ENCODE measurements at regions not wholly inside any gene's neighbourhood (a gene's known extent, or its start where the extent isn't known, plus 50 kb on each side); places are given as distances from the start of the nearest gene placed in this dataset.

DNA sequence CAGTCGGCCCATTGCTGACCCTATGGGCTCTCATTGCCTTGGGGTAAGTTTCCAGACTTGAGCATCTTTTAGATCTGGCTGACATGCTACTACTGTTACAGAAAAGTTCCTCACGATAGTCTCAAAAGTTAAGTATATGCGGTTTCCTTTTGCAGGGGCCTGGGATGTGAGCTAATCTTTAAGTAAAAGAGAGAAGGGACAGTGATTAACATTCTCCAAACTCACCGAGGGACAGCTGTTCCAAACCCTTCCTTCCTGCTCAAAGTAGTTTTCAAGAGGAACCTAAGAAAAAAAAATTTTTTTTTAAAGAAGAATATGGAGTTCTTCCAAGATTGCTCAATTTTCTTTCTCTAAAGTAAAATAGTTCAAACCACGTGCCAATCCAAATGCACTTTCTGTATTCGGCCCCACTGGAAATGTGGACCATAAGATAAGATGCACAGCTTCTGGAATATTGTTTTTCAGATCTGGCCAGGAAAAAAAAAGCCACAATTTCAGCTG, 168.0 kb upstream of the SPRY4 start:
- CTCF ChIA-PET, result interaction anchor here (0.6 to 1.2 kb wide), 3 partner anchors 8 to 290 kb away, joined by 3 read pairs; no protein-coding TSS in a partner anchor
- in situ Hi-C loops (cut with MboI), result no loop called here
- H4K20me1 ChIP-seq (ENCODE audit: control insufficient read depth, insufficient read depth), result no peaks in the 10 kb centered on the region
- intact Hi-C loops (cut with micrococcal nuclease; ENCODE audit: unreplicated experiment), result no loop called here
- FAIRE-seq (no peak), ATAC-seq (no peak), DNase-seq (ENCODE audit: low read depth, low spot score) (no peak)
- no peaks in the 10 kb centered on the region for H3K4me1 ChIP-seq (ENCODE audit: control insufficient read depth, insufficient read depth, low read length)
- 22% methylated on average over 6 of the region's 6 CpGs for WGBS (ENCODE audit: insufficient coverage, insufficient replicate concordance, low lambda C conversion rate, missing lambda C conversion rate)
- no peak overlapping the region for H3K4me2 ChIP-seq (ENCODE audit: control insufficient read depth, insufficient read depth)
- no peak overlapping the region for H2AFZ ChIP-seq (ENCODE audit: control insufficient read depth, low read depth, low read length)
- H3K9ac ChIP-seq (ENCODE audit: control insufficient read depth, insufficient read depth, low read length), result no peak overlapping the region
- H3K27me3 ChIP-seq (replicated peaks in 1 of 2; ENCODE audit: control insufficient read depth in 2 of 2, insufficient read depth in 2 of 2, low read length in 1 of 2), result no peaks in the 10 kb centered on the region; a peak in 1 of 4 replicates
- POLR2A ChIA-PET, result no interaction called here
- SMC1A ChIA-PET (ENCODE audit: uncharacterized antibody, unreplicated experiment), result interaction anchor here (0.7 kb wide), 1 partner anchor 346 kb away, joined by 3 read pairs; no protein-coding TSS in a partner anchor
- no peaks in the 10 kb centered on the region for H3K36me3 ChIP-seq (ENCODE audit: control insufficient read depth in 2 of 2, insufficient read depth in 2 of 2, low read length in 1 of 2)
- H3K79me2 ChIP-seq (ENCODE audit: control insufficient read depth, insufficient read depth, low read length), result no peaks in the 10 kb centered on the region
- no TSS peak for BruUV-seq (replicated peaks)
- TF ChIP-seq EGR1 (IDR thresholded peaks at IDR 0.05; ENCODE audit: borderline replicate concordance in 1 of 2, low read depth in 2 of 2, low read length in 2 of 2) (no peak), RUNX3 (IDR thresholded peaks at IDR 0.05; ENCODE audit: low read length) (no peak), RCOR1 (conservative IDR thresholded peaks at IDR 0.05; ENCODE audit: low read depth, low read length) (no peak), DPF2 (IDR thresholded peaks at IDR 0.05) (no peak)
- no peaks in the 10 kb centered on the region for H3K9me3 ChIP-seq (replicated peaks; ENCODE audit: control insufficient read depth, insufficient read depth, low read length)
- no peak overlapping the region for H3K4me3 ChIP-seq
- RAD21 ChIA-PET (ENCODE audit: unreplicated experiment), result no interaction called here
- H3K27ac ChIP-seq (ENCODE audit: control insufficient read depth, insufficient read depth), result no peak overlapping the region

DNA sequence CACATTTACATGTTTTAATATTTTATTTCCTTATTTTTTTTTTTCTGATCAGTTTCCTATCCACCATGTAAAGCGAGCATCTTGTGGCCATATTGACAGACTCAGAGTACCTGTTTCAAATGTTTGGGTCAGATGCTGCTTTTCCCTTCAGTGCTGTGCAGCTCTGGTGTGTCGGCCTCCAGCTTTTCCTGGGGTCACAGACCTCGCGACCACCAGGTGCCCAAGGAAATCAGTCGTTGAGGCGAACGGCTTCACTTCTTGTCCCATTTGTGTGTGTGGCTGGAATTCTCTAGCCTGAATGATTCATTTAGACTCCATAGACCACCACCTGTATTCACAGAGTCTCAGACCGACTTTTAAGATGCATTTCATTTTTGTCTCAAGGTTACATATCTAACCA, 166.9 kb upstream of the SPRY4 start:
- no peaks in the 10 kb centered on the region for H3K79me2 ChIP-seq (ENCODE audit: control insufficient read depth, insufficient read depth, low read length)
- H3K9me3 ChIP-seq (replicated peaks; ENCODE audit: control insufficient read depth, insufficient read depth, low read length), result no peaks in the 10 kb centered on the region
- peaks cover 0 to 1% of the 10 kb centered on the region in 2 experiments; a peak in 3 of 4 replicates for H3K27me3 ChIP-seq (replicated peaks in 1 of 2; ENCODE audit: control insufficient read depth in 2 of 2, insufficient read depth in 2 of 2, low read length in 1 of 2)
- no peak overlapping the region for H3K27ac ChIP-seq (ENCODE audit: control insufficient read depth, insufficient read depth)
- H3K36me3 ChIP-seq (ENCODE audit: control insufficient read depth in 2 of 2, insufficient read depth in 2 of 2, low read length in 1 of 2), result no peaks in the 10 kb centered on the region
- no peak for ATAC-seq
- SMC1A ChIA-PET (ENCODE audit: uncharacterized antibody, unreplicated experiment), result interaction anchor here (1.2 kb wide), 1 partner anchor 19 kb away, joined by 3 read pairs; no protein-coding TSS in a partner anchor
- intact Hi-C loops (cut with micrococcal nuclease; ENCODE audit: unreplicated experiment) (no loop called here), in situ Hi-C loops (cut with MboI) (no loop called here)
- WGBS (ENCODE audit: insufficient coverage, insufficient replicate concordance, low lambda C conversion rate, missing lambda C conversion rate), result 32% methylated on average over 8 of the region's 8 CpGs
- no peak for DNase-seq (ENCODE audit: low read depth, low spot score)
- no peak overlapping the region for H3K4me2 ChIP-seq (ENCODE audit: control insufficient read depth, insufficient read depth)
- H2AFZ ChIP-seq (ENCODE audit: control insufficient read depth, low read depth, low read length), result no peak overlapping the region
- POLR2A ChIA-PET, result no interaction called here
- no peak for FAIRE-seq
- H3K9ac ChIP-seq (ENCODE audit: control insufficient read depth, insufficient read depth, low read length), result no peak overlapping the region
- no TSS peak for BruUV-seq (replicated peaks)
- RAD21 ChIA-PET (ENCODE audit: unreplicated experiment), result no interaction called here
- no peaks in the 10 kb centered on the region for H4K20me1 ChIP-seq (ENCODE audit: control insufficient read depth, insufficient read depth)
- no peaks in the 10 kb centered on the region for H3K4me1 ChIP-seq (ENCODE audit: control insufficient read depth, insufficient read depth, low read length)
- H3K4me3 ChIP-seq, result no peak overlapping the region
- CTCF ChIA-PET, result interaction anchor here (1.0 to 1.2 kb wide), 2 partner anchors 10 to 335 kb away, joined by 3 read pairs; no protein-coding TSS in a partner anchor
- TF ChIP-seq, protein P1, sequence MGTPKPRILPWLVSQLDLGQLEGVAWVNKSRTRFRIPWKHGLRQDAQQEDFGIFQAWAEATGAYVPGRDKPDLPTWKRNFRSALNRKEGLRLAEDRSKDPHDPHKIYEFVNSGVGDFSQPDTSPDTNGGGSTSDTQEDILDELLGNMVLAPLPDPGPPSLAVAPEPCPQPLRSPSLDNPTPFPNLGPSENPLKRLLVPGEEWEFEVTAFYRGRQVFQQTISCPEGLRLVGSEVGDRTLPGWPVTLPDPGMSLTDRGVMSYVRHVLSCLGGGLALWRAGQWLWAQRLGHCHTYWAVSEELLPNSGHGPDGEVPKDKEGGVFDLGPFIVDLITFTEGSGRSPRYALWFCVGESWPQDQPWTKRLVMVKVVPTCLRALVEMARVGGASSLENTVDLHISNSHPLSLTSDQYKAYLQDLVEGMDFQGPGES (IDR thresholded peaks at IDR 0.05), result no peak
- TF ChIP-seq, protein P2, sequence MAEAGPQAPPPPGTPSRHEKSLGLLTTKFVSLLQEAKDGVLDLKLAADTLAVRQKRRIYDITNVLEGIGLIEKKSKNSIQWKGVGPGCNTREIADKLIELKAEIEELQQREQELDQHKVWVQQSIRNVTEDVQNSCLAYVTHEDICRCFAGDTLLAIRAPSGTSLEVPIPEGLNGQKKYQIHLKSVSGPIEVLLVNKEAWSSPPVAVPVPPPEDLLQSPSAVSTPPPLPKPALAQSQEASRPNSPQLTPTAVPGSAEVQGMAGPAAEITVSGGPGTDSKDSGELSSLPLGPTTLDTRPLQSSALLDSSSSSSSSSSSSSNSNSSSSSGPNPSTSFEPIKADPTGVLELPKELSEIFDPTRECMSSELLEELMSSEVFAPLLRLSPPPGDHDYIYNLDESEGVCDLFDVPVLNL (IDR thresholded peaks at IDR 0.05; ENCODE audit: low read depth, low read length), result no peak
- TF ChIP-seq RFX5 (IDR thresholded peaks at IDR 0.05; ENCODE audit: low read depth, low read length) (no peak), NFXL1 (IDR thresholded peaks at IDR 0.05; ENCODE audit: borderline replicate concordance) (no peak), ZNF274 (IDR thresholded peaks at IDR 0.05; ENCODE audit: insufficient read depth, insufficient read length) (no peak), FOXK2 (IDR thresholded peaks at IDR 0.05) (no peak), MYC (IDR thresholded peaks at IDR 0.05; ENCODE audit: insufficient read depth, insufficient read length, insufficient replicate concordance, low read length, severe bottlenecking) (no peak), RBBP5 (conservative IDR thresholded peaks at IDR 0.05) (no peak)
- TF ChIP-seq, protein P3, sequence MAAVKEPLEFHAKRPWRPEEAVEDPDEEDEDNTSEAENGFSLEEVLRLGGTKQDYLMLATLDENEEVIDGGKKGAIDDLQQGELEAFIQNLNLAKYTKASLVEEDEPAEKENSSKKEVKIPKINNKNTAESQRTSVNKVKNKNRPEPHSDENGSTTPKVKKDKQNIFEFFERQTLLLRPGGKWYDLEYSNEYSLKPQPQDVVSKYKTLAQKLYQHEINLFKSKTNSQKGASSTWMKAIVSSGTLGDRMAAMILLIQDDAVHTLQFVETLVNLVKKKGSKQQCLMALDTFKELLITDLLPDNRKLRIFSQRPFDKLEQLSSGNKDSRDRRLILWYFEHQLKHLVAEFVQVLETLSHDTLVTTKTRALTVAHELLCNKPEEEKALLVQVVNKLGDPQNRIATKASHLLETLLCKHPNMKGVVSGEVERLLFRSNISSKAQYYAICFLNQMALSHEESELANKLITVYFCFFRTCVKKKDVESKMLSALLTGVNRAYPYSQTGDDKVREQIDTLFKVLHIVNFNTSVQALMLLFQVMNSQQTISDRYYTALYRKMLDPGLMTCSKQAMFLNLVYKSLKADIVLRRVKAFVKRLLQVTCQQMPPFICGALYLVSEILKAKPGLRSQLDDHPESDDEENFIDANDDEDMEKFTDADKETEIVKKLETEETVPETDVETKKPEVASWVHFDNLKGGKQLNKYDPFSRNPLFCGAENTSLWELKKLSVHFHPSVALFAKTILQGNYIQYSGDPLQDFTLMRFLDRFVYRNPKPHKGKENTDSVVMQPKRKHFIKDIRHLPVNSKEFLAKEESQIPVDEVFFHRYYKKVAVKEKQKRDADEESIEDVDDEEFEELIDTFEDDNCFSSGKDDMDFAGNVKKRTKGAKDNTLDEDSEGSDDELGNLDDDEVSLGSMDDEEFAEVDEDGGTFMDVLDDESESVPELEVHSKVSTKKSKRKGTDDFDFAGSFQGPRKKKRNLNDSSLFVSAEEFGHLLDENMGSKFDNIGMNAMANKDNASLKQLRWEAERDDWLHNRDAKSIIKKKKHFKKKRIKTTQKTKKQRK (IDR thresholded peaks at IDR 0.05; ENCODE audit: low read depth, low read length), result no peak

Data from GM12878 (cell line).